HG02943 (cell line): ENCODE measurements at regions not wholly inside any gene's neighbourhood (a gene's known extent, or its start where the extent isn't known, plus 50 kb on each side); places are given as distances from the start of the nearest gene placed in this dataset.

Experiments used
- ATAC-seq: cut with Tn5 transposase; IDR thresholded peaks from one replicate; pipeline ENCODE4 v1.9.1; 2021; ENCODE audit warnings: mild to moderate bottlenecking, low read depth, moderate library complexity; ENCODE audit not compliant: unreplicated experiment

- ATAC-seq: no peak
Observed at GRCh38 chr2:39512941-39513340, 75.9 kb upstream of the MAP4K3 start.

- peak; percentile 66 for ATAC-seq
Observed at GRCh38 chr2:39513641-39514094, 76.6 kb upstream of the MAP4K3 start.

DNA sequence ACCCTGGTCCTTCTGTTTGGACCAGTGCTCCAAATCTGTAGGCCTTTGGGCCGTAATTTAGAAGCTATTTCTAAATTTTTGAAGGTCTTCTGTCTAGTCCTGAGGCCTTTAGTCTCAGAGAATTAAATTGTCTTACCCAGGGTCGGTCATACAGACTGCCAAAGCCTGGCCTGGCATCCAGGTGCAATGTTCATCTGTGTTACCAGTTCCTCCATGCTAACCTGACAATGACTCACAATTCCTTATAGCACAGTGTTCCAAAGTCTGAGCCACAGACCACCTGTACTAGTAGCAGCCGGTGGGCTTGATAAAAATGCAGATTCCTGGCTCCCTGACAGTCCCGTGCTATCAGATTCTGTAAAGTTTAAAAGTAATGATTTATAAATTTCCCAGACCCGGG is 77.7 kb upstream of the MAP4K3 start:
- ATAC-seq: no peak

DNA sequence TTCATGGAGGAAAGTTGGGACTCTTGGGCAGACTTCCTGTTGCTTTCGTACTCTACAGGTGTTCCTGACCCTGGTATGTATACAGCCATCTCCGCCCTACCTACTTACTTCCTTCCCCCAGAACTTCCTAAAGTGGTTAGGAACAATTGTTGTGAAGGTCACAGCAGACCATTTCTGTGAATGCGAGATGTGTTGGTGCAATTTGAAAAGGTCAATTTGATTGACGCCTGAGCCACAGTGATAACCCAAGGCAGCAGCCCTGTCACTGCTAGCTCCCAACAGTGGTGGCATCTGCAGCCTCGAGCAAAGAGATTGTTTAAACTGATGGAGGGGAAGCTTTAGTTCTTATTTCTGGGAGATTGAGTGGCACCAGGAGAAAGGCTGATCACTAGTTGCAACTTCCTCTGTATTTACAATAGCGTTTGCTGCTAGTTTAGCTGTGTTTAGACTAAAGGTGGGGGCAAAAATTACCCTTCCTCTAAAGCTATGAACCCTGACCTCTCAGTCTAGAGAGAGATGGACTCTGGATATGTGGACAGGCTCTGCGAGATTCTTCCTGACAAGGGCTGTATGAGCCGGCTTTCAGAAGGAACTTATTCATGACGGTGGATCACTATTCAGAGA is 78.3 kb upstream of the MAP4K3 start:
- ATAC-seq: no peak

DNA sequence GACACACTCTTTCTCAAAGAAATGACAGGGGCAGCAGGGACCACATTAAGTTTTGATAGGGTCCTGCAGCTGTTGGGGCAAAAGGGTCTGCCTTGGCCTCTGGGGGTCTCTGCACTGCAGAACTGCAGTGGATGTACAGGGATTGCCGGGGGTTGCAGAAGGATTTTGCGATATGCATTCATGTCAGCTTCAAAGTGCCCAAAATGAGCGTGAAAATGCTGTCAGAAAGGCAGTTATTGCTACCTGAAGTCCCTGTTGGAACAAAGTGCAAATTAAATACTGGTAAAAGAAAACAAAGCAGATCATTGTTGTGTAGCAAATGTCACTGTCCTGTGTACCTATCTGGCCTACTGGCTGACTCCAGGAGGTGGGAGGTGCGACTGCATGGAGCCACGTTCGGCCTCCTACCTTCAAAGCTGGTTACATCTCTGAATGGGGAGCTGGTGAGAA is 78.8 kb upstream of the MAP4K3 start:
- no peak for ATAC-seq

DNA sequence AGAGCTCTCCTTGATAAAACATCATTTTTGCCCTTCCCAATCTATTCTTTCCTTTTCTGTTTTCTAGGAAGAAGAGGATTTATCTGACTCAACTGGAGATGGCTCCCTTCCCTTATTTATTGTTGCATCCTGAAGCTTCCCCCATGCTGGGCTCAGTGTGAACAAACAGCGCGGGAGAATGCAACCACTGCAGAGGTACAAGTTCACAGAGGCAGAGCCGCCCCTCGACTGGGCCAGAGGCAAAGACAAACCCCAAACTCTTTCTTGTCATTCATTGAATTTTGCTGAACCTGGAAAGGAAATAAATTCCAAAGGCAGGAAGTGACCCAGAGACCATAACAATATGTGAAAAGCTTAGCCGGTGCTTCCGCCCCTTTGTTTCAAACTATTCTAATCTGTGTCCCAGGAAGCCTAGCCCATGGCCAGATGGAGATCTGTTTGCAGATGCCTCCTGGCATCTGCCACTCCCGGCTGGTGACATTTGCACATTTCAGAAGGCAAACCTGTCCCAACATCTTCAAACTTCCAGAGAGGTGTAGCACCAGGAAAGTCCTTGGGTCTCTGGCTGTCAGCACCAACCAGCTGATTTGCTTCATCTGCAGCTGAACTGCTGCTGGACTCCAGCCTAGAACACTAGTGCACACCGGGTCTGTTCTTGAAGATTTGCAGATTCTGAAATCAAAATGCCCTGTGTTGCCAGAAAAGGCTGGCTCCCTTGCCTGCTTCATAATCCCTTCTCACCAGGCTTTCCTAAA is 79.4 kb upstream of the MAP4K3 start:
- ATAC-seq: no peak

GRCh38 chr2:39517102-39517436 is 80.0 kb upstream of the MAP4K3 start:
- ATAC-seq: no peak

DNA sequence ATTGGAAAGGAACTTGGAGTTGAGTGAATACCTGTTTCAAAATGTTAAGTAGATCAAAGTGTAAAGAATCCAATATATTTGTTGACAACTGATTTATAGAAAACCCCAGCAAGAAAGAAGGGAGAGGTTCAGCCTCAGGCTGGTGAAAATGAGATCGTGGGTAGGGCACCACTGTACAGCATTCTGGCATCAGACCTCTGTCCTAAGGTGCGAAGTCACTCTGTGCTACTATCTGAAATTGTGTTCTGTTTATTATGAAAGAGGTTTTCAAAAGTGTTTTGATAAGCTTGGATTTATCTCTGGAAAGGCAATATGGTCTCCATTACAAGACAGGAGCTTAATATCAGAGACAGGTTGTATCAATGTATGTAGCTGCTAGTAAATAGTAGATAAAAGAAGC is 80.5 kb upstream of the MAP4K3 start:
- no peak for ATAC-seq

- no peak for ATAC-seq
Observed at GRCh38 chr2:39519886-39520285, 82.8 kb upstream of the MAP4K3 start.

- ATAC-seq: no peak
Observed at GRCh38 chr2:39521876-39522517, 84.9 kb upstream of the MAP4K3 start.

DNA sequence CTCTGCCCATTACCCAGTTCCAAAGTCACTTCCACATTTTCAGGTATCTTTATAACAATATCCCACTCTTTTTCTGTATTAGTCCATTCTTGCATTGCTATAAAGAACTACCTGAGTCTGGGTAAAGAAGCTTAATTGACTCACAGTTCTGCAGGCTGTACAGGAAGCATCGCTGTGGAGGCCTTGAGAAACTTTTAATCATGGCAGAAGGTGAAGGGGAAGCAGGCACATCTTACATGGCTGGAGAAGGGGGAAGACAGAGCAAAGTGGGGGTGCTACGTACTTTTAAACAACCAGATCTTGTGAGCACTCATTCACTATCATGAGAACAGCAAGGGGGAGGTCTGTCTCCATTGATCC is 85.4 kb upstream of the MAP4K3 start:
- ATAC-seq: no peak

DNA sequence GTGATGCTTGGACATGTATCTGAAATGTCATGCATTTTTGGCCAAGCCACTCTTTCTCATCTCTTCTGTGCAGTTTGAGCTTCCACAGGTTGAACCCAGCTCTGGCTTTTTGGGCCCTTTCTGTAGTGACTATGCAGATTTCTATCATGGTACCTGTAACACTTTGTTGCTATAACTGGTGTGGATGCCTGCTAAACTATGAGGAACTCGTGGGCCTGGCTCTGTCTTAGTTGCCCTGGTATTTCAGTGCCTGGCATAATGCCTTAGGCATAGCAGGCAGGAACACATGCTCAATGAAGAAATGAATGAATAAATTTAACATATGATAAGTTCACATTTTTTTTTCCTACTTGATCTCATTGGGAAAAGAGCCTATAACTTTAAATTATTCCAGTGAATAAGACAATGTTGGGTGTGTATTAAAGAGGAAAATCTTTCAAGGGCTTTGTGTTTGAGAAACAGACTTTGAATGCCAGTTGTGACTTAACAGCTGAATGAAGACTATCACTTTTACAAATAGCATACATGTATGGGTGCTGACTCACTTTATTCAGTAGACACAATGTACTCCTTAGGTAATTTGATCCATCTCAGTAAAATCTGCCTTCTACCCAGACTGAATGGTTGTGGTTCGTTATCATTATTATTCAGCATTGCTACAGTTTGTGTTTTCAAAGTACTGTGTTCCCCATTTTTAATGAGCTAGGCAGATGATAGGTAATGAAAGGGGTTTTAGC is 86.4 kb upstream of the MAP4K3 start:
- ATAC-seq: no peak

- no peak for ATAC-seq
Observed at GRCh38 chr2:39524061-39524460, 87.0 kb upstream of the MAP4K3 start.

DNA sequence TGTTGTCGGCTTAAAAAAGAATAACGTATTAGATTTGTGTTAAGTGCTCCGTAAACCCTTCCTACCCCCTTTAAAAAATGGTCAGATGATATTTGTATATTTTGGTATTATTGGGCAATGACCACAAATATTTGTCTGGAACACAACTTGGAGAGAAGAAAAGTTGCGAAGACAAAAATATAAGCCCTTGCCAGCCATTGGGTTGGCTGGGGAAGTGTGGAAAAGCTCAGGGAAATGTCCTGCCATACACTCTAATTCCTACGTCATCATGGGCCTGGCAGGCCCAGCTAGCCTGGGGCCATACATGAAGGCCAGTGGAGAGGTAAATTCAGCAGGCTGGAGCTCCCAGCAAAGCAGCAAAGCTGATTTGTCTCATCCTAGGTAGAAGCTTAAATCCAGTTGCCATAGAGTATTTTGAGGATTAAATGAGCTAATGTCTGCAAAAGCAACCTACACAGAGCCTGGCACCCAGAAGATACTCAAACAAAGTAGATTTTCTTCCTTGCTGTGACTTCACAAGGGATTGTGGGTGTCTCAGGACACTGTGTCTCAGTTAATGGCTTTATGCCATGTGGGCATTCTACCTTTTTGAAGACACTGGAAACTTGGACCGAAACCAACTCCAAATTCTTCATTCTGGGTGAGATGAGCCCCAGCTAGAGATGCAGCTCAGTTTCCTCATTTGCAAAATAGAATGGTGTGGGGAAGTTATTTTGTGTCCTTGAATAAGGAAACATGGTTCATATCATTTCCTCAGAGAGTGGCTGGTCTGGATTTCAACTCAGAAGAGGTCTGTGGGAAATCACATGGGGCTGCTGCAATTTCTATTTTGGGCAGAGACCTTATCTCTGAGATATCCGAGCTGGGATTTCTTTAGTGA is 87.9 kb upstream of the MAP4K3 start:
- no peak for ATAC-seq

DNA sequence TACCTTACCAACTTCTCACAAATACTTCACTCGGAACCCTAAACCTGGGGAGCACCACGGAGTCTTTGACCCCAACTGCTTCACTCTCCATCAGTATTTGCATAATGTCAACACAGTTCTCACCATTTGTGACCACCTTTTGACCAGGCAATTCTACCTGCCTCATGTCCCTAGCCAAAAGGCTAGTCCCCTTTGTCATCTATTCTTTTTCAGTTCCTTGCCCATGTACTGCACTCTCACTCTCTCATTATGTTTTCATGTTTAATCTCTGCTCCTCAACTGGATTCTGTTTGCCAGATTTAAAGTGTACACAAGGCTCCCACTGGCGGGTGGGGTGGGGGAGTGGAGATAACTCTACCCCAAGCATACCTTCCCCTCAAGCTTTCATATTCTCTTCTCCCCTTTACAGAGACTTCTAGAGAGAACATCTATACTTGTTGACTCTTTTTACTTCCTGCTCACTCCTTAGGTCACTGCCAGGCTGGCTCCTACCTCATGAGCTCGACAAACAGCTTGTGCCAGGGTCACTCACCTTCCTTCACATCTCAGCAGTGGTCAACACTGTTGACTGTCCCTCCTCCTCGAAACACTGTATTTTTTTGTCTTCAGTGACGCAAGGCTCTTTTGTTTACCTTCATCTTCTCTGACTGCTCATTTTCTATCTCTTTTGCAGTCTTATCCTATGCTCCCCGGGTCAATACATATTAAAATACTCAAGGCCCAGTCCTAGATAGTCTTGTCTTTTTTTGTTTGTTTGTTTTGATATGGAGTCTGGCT is 88.7 kb upstream of the MAP4K3 start:
- no peak for ATAC-seq

DNA sequence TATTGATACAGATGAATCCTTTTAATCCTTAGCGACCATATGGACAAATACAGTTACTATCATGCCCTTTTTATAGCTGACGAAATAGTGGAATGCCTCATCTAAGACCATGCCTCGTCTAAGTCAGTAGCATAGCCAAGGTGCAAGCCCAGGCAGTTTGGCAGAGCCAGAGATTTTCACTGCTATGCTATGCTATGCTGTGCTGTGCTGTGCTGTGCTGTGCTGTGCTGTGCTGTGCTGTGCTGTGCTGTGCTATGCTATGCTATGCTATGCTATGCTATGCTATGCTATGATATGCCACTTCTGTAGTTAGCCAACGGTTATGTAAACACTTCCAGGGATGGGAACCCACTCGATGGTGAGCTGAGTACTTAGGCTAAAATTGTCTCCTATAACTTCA is 91.6 kb upstream of the MAP4K3 start:
- ATAC-seq: no peak

DNA sequence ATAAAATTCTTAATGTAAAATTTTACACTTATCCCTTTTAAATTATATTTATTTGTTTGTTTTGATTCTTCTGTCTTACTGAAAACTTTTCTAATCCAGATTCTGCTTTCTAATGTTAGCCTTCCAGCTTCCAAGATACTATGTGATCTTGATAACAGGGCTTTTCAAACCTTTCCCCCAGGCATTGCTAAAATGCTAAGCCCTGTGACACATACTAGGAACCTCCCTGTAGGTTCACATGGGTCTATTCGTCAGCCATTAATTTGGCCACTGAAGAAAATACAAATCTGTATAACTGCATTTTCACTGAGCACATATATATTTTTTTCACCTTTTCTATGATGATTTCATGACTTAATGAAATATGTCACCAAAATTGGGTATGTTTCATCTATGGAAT is 92.8 kb upstream of the MAP4K3 start:
- ATAC-seq: no peak

GRCh38 chr2:39530411-39530866 is 93.4 kb upstream of the MAP4K3 start:
- ATAC-seq: no peak

DNA sequence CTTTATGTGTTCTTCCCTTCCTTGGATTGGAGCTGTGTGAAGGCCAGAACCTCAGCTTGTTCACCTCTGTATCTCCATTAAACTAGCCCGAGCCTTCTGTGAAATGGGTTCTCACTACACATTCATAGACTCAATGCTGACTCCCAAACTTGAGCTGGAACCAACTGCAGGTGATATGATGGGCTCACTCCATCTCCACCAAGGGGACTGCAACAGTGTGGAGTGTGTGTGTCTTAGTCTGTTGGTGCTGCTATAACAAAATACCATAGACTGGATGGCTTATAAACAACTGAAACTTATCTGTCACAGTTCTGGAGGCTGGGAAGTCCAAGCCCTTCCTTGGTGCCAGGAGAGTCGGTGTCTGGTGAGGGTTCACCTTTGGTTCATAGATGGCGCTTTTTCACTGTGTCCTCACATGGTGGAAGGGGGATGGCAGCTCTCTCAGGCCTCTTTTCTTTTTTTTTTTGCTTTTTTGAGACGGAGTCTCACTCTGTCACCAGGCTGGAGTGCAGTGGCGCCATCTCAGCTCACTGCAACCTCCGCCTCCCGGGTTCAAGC is 94.2 kb upstream of the MAP4K3 start:
- ATAC-seq: no peak
